Kidney epithelial cell (primary cell): ENCODE measurements at regions not wholly inside any gene's neighbourhood (a gene's known extent, or its start where the extent isn't known, plus 50 kb on each side); places are given as distances from the start of the nearest gene placed in this dataset.

ENCODE experiments used
- DNase-seq: peaks from one replicate; pipeline ENCODE4 v3.0.0-alpha.2; 2010; ENCODE audit warnings: low read depth
- H3K27me3 ChIP-seq: 2 replicates; pipeline ENCODE4 v1.6.0; 2011; ENCODE audit warnings: low read length; ENCODE audit not compliant: control insufficient read depth, insufficient read depth
- H3K36me3 ChIP-seq: 2 replicates; pipeline ENCODE4 v1.5.1; 2011; ENCODE audit warnings: low read length; ENCODE audit not compliant: control insufficient read depth, insufficient read depth
- H3K4me3 ChIP-seq: 2 replicates; pipeline ENCODE4 v1.5.1; 2011; ENCODE audit warnings: low read depth, mild to moderate bottlenecking, control low read depth, low read length
- TF ChIP-seq, protein P1 (sequence below): IDR thresholded peaks from 2 replicates; pipeline ENCODE4 v1.5.1; 2011; ENCODE audit warnings: mild to moderate bottlenecking, moderate library complexity, low read length, control low read depth, inconsistent platforms; ENCODE audit not compliant: insufficient read depth, poor library complexity, severe bottlenecking

DNA sequence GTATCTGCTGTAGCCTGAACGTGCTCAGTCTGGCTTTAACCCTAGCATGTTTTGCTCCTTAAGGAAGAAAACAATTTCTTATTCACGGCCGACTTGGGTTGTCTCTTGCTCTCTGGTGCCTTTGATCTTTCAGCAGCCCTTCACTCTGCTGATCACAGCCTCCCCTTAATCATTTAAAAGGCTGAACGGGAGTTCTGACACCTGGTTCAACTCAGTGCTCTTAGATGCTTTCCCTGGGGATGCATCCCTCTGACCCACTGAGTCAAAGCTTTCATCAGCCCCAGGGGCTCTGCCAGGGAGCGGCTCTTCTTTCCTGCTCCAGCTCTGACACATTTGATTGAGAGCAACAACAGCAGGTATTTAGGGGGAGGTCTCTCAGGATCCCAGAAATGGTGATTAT lies 79.0 kb upstream of the FYN start:
- TF ChIP-seq, protein P1, sequence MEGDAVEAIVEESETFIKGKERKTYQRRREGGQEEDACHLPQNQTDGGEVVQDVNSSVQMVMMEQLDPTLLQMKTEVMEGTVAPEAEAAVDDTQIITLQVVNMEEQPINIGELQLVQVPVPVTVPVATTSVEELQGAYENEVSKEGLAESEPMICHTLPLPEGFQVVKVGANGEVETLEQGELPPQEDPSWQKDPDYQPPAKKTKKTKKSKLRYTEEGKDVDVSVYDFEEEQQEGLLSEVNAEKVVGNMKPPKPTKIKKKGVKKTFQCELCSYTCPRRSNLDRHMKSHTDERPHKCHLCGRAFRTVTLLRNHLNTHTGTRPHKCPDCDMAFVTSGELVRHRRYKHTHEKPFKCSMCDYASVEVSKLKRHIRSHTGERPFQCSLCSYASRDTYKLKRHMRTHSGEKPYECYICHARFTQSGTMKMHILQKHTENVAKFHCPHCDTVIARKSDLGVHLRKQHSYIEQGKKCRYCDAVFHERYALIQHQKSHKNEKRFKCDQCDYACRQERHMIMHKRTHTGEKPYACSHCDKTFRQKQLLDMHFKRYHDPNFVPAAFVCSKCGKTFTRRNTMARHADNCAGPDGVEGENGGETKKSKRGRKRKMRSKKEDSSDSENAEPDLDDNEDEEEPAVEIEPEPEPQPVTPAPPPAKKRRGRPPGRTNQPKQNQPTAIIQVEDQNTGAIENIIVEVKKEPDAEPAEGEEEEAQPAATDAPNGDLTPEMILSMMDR = no peak
- no peak for DNase-seq
- H3K27me3 ChIP-seq = no peaks in the 10 kb centered on the region
- H3K36me3 ChIP-seq = no peaks in the 10 kb centered on the region
- H3K4me3 ChIP-seq = no peak overlapping the region

DNA sequence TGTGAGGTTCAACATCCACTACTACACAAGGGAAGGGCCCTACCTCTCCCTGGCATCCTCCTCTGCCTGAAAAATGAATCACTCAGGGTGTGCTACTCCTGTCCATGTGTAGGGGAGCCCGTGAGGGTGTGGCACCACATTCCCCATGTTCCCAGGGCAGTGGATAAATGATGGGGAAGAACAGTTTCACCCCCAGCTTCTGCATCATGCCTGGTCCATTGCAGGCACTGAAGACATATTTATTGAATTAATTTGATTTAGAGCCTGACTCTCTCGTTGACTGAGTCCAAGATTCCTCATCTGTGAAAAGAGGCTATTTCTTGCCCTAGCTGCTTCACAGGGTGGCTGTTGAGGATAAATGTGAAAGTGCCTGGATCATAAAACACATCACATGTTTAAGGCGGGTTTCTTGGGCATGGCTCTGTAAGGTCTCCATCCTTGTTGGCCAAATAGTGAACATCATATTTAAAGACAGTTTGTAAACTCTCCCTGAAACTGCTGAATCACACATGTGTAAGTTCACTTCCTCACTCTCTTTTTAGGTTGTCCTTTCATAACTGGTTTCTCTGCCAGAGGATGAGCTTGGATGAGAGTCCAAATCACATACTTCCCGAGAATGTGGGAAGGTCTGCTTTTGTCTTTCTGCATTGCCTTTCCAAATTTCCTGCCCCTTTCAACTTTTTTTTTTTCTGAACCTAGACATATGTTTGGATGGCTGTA lies 79.7 kb upstream of the FYN start:
- TF ChIP-seq, protein P1 = no peak
- no peak overlapping the region for H3K4me3 ChIP-seq
- no peaks in the 10 kb centered on the region for H3K36me3 ChIP-seq
- no peaks in the 10 kb centered on the region for H3K27me3 ChIP-seq
- no peak for DNase-seq

DNA sequence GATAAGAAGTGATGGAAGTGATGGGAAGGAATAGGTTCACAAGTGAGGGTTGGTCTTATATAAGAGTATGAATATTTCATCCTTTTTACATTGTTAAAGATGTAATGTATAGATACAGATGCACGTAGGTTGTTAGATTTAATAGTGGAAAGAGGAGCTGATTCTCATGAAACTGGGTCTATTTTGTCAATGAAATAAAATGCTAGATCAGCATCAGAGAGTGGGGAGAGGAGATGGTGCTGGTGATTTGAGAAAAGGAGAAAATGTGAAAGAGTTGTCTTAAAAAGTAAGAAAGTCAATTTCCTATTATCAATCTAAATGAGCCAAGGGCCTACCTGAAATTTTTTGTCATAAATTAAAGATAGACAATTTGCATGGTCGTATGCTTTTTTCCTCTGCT lies 82.8 kb upstream of the FYN start:
- DNase-seq = no peak
- H3K27me3 ChIP-seq = no peaks in the 10 kb centered on the region
- TF ChIP-seq, protein P1 = no peak

DNA sequence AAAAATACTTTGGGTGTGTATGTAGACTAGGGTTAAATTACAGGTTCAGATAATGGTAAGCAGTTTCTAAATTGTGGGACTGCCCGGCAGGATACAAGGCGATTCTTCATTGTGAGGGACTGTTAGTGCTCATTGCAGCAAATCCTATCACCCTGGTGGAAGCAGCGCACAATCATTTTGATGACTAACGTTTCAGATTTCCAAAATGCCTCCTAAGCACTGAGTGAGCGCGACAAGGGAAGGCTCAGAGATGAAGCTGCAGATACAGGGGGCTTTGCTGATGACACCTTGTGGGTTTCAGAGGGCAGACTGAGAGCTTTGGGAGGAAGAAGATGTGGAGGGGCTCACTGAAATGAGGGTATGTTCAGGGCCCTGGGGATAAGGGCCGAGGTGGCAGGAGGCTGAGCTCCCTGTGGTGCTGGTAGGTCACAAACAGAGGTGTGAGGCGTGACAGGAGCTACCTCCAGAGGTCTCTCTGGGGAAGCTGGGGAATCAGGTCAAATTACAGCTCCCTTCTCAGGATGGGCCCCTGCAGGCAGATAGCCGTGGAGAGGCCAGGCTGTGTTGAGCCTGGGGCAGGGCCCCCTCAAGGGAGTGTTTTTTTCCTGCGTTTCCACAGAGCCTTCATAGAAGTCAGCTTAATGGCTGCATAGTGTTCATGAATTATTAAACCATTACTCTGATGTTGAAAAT lies 84.5 kb upstream of the FYN start:
- H3K4me3 ChIP-seq = no peak overlapping the region
- no peaks in the 10 kb centered on the region for H3K27me3 ChIP-seq
- H3K36me3 ChIP-seq = no peaks in the 10 kb centered on the region
- TF ChIP-seq, protein P1 = no peak
- DNase-seq = no peak

More for the DNA sequence above, 82.8 kb upstream of the FYN start:
- Histone ChIP-seq H3K36me3 (no peaks in the 10 kb centered on the region), H3K4me3 (no peak overlapping the region)

DNA sequence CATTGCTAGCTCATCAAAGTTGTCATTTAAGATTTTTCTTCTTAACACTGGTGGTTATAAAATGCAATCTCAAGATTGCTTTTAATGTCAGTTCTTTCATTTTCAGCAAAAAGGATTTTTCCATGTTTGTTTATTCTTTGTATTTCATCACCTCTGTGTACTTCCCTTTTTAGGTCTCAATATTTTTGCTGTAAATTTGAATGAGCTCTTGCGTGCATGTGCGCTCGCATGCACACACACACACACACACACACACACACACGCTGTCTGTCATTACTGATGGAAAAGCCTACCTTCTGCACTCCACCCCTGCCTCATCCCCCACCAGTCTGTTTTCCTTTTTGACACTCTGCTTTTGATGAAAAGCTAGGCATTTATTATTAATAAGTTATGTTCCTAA lies 85.3 kb upstream of the FYN start:
- Histone ChIP-seq H3K4me3 (no peak overlapping the region), H3K27me3 (no peaks in the 10 kb centered on the region), H3K36me3 (no peaks in the 10 kb centered on the region)
- TF ChIP-seq, protein P1 = no peak
- no peak for DNase-seq
